Colonic mucosa (tissue), 4 donors: ENCODE measurements at regions not wholly inside any gene's neighbourhood (a gene's known extent, or its start where the extent isn't known, plus 50 kb on each side); places are given as distances from the start of the nearest gene placed in this dataset.

Experiments used
- DNase-seq: peaks from one replicate; pipeline ENCODE4 v3.0.0-alpha.2; 2020
- H3K27ac ChIP-seq: fragments of 200-600 bp; one replicate; pipeline ENCODE4 v1.8.0; 2021
- H3K27me3 ChIP-seq: fragments of 200-600 bp; one replicate; pipeline ENCODE4 v1.8.0; 2021
- H3K36me3 ChIP-seq: fragments of 200-600 bp; one replicate; pipeline ENCODE4 v1.8.0; 2021
- H3K4me1 ChIP-seq: fragments of 200-600 bp; one replicate; pipeline ENCODE4 v1.8.0; 2021; ENCODE audit warnings: mild to moderate bottlenecking
- H3K4me3 ChIP-seq: fragments of 200-600 bp; one replicate; pipeline ENCODE4 v1.8.0; 2021
- H3K9ac ChIP-seq, 2 donors: one replicate each; pipeline ENCODE4 v1.7.0; 2013; ENCODE audit warnings: control low read depth in 2 of 2, low read depth in 2 of 2, low read length in 2 of 2
- H3K9me3 ChIP-seq: fragments of 200-600 bp; one replicate; pipeline ENCODE4 v1.8.0; 2021
- CTCF ChIP-seq: fragments of 200-600 bp; IDR thresholded peaks from one replicate; pipeline ENCODE4 v1.8.0; 2022; ENCODE audit warnings: antibody characterized with exemption, mild to moderate bottlenecking
- intact Hi-C: fragments of 100-400 bp; cut with DNase I; formaldehyde crosslinking; loops from one replicate; pipeline ENCODE4 v1.14.1; 2022
- donor health status: healthy.
- donor health status: DM: no; HTN: no; CAD: no.
- donor health status: DM: no; HTN: no; CAD: no.

GRCh38 chr3:30344288-30344687, 262.1 kb upstream of the TGFBR2 start:
- intact Hi-C loops = no loop called here
- no peaks in the 10 kb centered on the region for H3K9me3 ChIP-seq
- H3K36me3 ChIP-seq = no peaks in the 10 kb centered on the region
- H3K4me1 ChIP-seq = no peaks in the 10 kb centered on the region
- no peak overlapping the region for H3K4me3 ChIP-seq
- peak; percentile 51 for DNase-seq
- TF ChIP-seq CTCF = no peak
- no peak overlapping the region for H3K9ac ChIP-seq
- no peaks in the 10 kb centered on the region for H3K27me3 ChIP-seq
- H3K27ac ChIP-seq = no peak overlapping the region

- Histone ChIP-seq H3K9me3 (no peaks in the 10 kb centered on the region), H3K36me3 (no peaks in the 10 kb centered on the region), H3K9ac (no peak overlapping the region), H3K4me3 (no peak overlapping the region), H3K27ac (no peak overlapping the region), H3K27me3 (no peaks in the 10 kb centered on the region), H3K4me1 (no peaks in the 10 kb centered on the region)
- TF ChIP-seq CTCF = no peak
- intact Hi-C loops = no loop called here
- DNase-seq = no peak
These were observed 259.5 kb upstream of the TGFBR2 start for GRCh38 chr3:30346933-30347320.

- H3K9ac ChIP-seq = no peak overlapping the region
- H3K4me3 ChIP-seq = no peak overlapping the region
- no peaks in the 10 kb centered on the region for H3K27me3 ChIP-seq
- H3K9me3 ChIP-seq = no peaks in the 10 kb centered on the region
- no peaks in the 10 kb centered on the region for H3K4me1 ChIP-seq
- intact Hi-C loops = no loop called here
- TF ChIP-seq CTCF = no peak
- no peak for DNase-seq
- H3K27ac ChIP-seq = no peak overlapping the region
- no peaks in the 10 kb centered on the region for H3K36me3 ChIP-seq
These were observed 258.7 kb upstream of the TGFBR2 start for GRCh38 chr3:30347679-30348216.

- no peak for TF ChIP-seq CTCF
- peaks cover under 1% of the 10 kb centered on the region for H3K4me1 ChIP-seq
- no peak overlapping the region for H3K9ac ChIP-seq
- no peaks in the 10 kb centered on the region for H3K27me3 ChIP-seq
- no peak overlapping the region for H3K27ac ChIP-seq
- no peaks in the 10 kb centered on the region for H3K9me3 ChIP-seq
- intact Hi-C loops = no loop called here
- no peak overlapping the region for H3K4me3 ChIP-seq
- no peak for DNase-seq
- no peaks in the 10 kb centered on the region for H3K36me3 ChIP-seq
These were observed 256.9 kb upstream of the TGFBR2 start for GRCh38 chr3:30349507-30349906.

- Histone ChIP-seq H3K27ac (no peak overlapping the region), H3K9me3 (no peaks in the 10 kb centered on the region), H3K36me3 (no peaks in the 10 kb centered on the region), H3K4me1 (peaks cover 3% of the 10 kb centered on the region), H3K4me3 (no peak overlapping the region), H3K9ac (no peak overlapping the region), H3K27me3 (no peaks in the 10 kb centered on the region)
- TF ChIP-seq CTCF = no peak
- DNase-seq = no peak
- intact Hi-C loops = no loop called here
These were observed 256.4 kb upstream of the TGFBR2 start for GRCh38 chr3:30350011-30350410.
